ENCODE measurements at regions not wholly inside any gene's neighbourhood (a gene's known extent, or its start where the extent isn't known, plus 50 kb on each side); places are given as distances from the start of the nearest gene placed in this dataset.
"Not testable (repeated sequence)": the region's sequence is repeated elsewhere in the genome, so short reads cannot be mapped to it uniquely, and the experiment has no call there.

DNA sequence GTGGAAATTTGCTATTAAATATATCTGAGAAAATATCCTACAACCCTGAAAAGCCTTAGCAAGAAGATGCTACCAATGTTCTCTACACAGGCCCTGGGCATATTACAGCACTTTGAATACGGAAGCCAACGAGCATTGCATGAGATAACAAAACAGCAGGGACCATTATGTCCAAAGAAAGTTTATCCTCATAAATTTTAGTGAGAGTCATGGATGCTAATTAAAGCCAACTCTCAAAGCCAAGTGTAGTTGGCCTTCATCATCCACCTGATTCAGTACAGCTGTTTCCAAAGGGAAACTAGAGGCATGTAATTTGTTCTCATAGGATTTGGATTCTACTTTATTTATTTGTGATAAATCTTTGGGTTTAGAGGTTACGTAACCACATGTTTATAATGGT, 564.8 kb downstream of the RFPL4B start:
- peak in 1 of 2 donors; percentile 66 for ATAC-seq (ENCODE audit: low FRiP score in 2 of 2)
- DNase-seq, result no peak

DNA sequence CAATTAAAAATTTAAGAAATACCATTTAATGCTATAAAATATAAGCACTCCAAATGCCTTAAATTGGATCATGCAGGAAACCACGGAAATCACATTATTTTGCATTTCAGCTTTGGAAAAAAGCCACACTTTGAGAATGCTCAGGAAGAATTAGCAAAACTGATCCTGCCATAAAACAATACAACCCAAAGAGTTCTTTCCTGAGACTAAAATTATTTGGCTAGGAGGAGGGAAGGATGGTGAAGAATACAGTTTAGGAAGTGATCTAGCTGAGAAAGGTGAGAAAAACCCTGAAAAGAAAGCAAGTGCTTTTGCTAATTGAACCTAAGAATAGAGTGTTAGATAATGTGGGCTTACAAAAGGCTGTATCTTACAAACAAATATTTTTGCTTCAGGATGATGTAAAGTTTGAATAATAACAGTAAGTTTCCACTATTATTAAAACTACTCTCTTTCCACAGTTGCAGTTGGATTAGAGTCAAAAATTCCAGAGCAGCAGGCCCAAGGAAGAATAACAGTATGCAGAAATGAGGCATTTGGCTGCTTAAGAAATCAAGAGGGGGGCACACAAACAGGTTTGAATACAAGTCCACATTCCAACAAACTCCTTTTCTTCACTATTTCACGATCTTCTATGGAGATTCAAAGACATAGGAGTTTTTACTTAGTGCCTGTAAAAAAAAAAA, 565.4 kb downstream of the RFPL4B start:
- ATAC-seq (ENCODE audit: low FRiP score in 2 of 2), result peak in 1 of 2 donors; percentile 29
- WGBS, 2 donors, result 46% methylated on average over 2 of the region's 2 CpGs
- H3K4me3 ChIP-seq, result no peak overlapping the region
- no peak overlapping the region for H3K27ac ChIP-seq
- H3K9me3 ChIP-seq, result no peaks in the 10 kb centered on the region
- TF ChIP-seq CTCF (IDR thresholded peaks at IDR 0.05), result no peak
- H3K36me3 ChIP-seq, result no peaks in the 10 kb centered on the region
- H3K27me3 ChIP-seq, result no peaks in the 10 kb centered on the region
- no peaks in the 10 kb centered on the region for H3K4me1 ChIP-seq
- no peak for DNase-seq

More for the DNA sequence above, 564.8 kb downstream of the RFPL4B start:
- H3K4me3 ChIP-seq, result no peak overlapping the region
- no peaks in the 10 kb centered on the region for H3K9me3 ChIP-seq
- TF ChIP-seq POLR2A (IDR thresholded peaks at IDR 0.05), result no peak
- H3K36me3 ChIP-seq, result no peaks in the 10 kb centered on the region
- no peaks in the 10 kb centered on the region for H3K27me3 ChIP-seq
- WGBS, 2 donors, result 57 to 77% methylated on average over 3 of the region's 3 CpGs
- H3K27ac ChIP-seq, result no peak overlapping the region
- H3K4me1 ChIP-seq, result no peaks in the 10 kb centered on the region

GRCh38 chr6:112919744-112920143, 572.6 kb downstream of the RFPL4B start:
- not testable (repeated sequence) for H3K4me1 ChIP-seq; H3K9me3 ChIP-seq; H3K4me3 ChIP-seq; H3K36me3 ChIP-seq; H3K27ac ChIP-seq; H3K27me3 ChIP-seq; ATAC-seq (ENCODE audit: low FRiP score in 2 of 2)
- WGBS, 2 donors, result 83 to 95% methylated on average over 13 of the region's 14 CpGs
- DNase-seq, result peak in 1 of 2 donors; percentile 25

DNA sequence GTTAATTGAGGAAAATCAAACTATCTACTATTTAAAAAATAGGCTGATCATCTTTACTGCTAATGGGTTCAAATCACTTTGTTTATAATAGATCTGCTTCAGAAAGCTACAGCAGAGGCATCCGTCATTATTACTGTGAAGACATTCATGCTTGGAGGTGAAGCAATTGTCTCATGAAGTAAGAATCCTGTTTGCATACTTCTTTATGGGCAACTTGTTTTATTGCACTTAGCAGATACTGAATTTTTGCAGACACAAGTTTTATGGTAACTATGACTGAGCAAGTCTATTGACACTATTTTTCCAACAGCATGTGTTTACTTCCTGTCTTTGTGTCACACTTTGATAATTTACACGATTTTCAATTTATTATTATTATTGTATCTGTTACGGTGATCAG, 573.9 kb downstream of the RFPL4B start:
- Histone ChIP-seq H3K36me3 (no peaks in the 10 kb centered on the region), H3K4me1 (no peaks in the 10 kb centered on the region), H3K27me3 (no peaks in the 10 kb centered on the region), H3K9me3 (peaks cover 0 to 5% (median 0%) of the 10 kb centered on the region in 4 donors), H3K4me3 (no peak overlapping the region), H3K27ac (no peak overlapping the region)
- 80 to 85% methylated on average over 3 of the region's 3 CpGs for WGBS, 2 donors
- TF ChIP-seq CTCF (IDR thresholded peaks at IDR 0.05) (no peak), EP300 (IDR thresholded peaks at IDR 0.05) (no peak), POLR2AphosphoS5 (IDR thresholded peaks at IDR 0.05) (no peak), POLR2A (IDR thresholded peaks at IDR 0.05) (no peak)
- ATAC-seq (ENCODE audit: low FRiP score in 2 of 2), result no peak
- DNase-seq, result no peak

- ATAC-seq (ENCODE audit: low FRiP score in 2 of 2) (no peak), DNase-seq (no peak)
- Histone ChIP-seq H3K36me3 (no peaks in the 10 kb centered on the region), H3K27ac (no peak overlapping the region), H3K4me1 (no peaks in the 10 kb centered on the region), H3K9me3 (peaks cover 0 to 5% (median 0%) of the 10 kb centered on the region in 4 donors), H3K27me3 (no peaks in the 10 kb centered on the region), H3K4me3 (no peak overlapping the region)
- no peak for TF ChIP-seq POLR2AphosphoS5 (IDR thresholded peaks at IDR 0.05)
- TF ChIP-seq POLR2A (IDR thresholded peaks at IDR 0.05), result no peak
- TF ChIP-seq CTCF (IDR thresholded peaks at IDR 0.05), result no peak
- TF ChIP-seq EP300 (IDR thresholded peaks at IDR 0.05), result no peak
- WGBS, 2 donors, result 95 to 98% methylated on average over 2 of the region's 2 CpGs
Observed at GRCh38 chr6:112923940-112924587, 576.9 kb downstream of the RFPL4B start.

- Histone ChIP-seq H3K27me3 (no peaks in the 10 kb centered on the region), H3K27ac (no peak overlapping the region), H3K4me1 (no peaks in the 10 kb centered on the region), H3K9me3 (peaks cover 0 to 5% (median 0%) of the 10 kb centered on the region in 4 donors), H3K36me3 (no peaks in the 10 kb centered on the region), H3K4me3 (no peak overlapping the region)
- TF ChIP-seq CTCF (IDR thresholded peaks at IDR 0.05), result no peak
- no peak for TF ChIP-seq POLR2AphosphoS5 (IDR thresholded peaks at IDR 0.05)
- no peak for TF ChIP-seq EP300 (IDR thresholded peaks at IDR 0.05)
- no peak for TF ChIP-seq POLR2A (IDR thresholded peaks at IDR 0.05)
- ATAC-seq (ENCODE audit: low FRiP score in 2 of 2), result no peak
- DNase-seq, result no peak
Observed at GRCh38 chr6:112925702-112926101, 578.6 kb downstream of the RFPL4B start.
